ENCODE measurements at regions not wholly inside any gene's neighbourhood (a gene's known extent, or its start where the extent isn't known, plus 50 kb on each side); places are given as distances from the start of the nearest gene placed in this dataset.

DNA sequence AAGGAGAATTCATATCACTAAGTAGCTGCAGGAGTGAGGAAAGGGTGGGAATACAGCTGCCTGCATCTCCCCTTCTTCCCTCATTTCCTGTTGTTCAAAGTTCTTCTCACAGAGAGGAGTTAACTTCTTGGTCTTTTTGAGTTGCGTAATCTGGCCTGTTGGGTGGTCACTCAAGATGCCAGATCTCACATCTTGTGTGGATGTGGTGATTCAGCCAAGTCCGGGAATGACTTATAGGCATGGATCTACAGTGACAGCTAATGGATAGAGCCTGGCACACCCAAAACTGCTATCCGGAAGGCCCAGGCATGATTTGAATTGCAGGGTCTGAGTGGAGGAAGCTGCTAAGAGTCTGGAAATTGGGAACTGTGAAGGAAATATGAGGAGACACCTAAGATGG, 100.2 kb upstream of the SLC35B3 start:
- no peak for DNase-seq

DNA sequence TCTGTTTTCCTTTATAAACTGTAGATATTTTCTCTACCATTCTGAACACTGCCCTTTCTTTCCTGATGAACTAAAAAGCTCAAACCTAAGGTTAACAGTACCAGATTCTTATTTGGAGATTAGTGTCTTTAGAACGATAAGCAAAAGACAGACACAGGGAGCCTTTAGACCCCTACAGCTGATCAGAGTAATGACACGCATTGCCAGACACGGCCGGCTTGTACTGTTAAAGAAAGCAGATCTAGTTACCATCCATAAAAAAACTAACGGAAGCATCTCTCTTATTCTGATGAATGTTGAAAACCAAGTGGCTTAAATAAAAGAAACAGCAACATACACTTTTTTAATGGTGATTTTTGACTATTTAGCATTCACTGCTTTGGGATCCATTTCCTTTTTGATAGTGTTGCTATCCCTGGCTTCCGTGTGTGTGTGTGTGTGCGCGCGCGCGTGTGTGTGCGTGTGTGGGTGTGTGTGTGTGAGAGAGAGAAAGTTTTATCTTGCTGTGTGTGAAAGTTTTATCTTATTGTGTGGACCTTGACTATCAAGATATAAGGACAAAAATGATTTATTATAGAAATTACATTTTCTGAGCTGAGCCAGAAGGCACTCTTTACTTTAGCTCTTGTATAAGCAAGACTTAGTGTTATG, 95.6 kb upstream of the SLC35B3 start:
- no peak for DNase-seq

DNA sequence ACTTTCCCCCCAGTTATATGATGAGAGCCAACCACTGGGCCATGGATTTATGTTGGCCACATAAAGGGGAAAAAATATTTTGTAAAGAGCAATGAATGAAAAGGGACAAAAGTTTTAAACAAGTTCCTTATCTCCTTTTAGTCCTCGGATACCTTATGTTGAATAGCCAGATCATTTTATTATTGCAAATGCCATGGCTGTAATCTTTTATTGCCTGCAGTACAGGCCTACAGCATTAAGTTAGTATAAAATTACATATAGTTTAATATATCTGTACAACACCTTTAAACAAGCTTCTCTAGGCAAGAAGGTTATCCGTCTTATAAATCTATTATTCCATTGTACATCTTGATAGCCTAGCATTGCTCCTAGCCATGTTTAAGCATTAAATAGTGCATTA, 93.9 kb upstream of the SLC35B3 start:
- DNase-seq: no peak

DNA sequence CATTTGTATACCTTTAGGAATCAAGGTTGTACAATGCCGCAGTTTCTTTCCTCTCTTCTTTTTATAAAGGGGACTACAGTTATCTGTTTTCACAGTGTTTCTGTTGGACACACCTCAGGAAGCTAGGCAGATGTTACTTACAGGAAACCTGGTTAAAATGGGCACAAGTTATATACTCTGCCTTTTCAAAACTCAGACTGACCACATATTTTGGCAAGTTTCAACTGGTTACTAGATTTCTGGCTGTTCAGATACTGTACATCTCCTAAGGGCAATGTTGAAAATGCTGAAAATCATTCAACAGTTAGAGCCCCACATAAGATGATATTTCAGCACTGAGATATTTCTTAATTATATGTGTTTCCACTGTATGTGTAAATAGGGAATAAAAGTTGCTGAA, 92.5 kb upstream of the SLC35B3 start:
- DNase-seq: no peak

DNA sequence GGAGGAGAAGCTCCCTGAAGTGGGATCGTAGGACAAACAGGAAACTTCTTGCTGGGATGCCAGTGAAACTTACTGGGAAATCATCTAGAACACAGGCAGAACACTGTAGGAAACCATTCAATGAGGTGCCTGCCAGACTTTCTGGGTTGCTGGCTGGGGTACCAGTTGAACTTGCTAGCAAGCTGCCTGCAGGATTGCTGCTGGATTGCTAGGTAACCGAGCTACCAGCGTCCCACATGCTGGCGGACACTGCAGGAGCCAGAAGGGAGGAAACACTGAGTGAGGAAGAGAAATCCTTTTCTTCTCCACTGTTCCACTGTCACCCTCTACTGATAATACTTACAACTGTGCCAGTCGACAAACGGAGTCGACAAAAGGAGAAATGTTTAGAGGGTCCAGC, 91.3 kb upstream of the SLC35B3 start:
- DNase-seq: no peak

DNA sequence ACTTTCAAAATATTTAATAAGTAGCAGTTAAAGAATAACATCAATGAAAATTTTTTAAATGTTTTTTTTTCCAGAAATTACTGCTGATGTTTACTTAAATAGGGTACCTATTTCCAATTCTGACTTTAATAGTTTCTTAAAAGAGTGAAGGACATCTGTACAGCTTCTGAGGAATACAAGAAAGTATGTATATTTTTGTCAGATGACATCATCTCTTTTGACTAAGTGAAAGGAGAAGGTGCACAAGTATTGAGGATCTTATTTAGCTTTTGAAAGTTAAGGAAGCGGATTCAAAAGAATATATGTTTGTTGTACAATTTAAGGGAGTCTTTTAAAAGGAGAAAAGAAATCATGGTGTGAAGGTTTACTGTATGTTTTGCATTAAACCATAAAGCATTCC, 90.0 kb upstream of the SLC35B3 start:
- no peak for DNase-seq

DNA sequence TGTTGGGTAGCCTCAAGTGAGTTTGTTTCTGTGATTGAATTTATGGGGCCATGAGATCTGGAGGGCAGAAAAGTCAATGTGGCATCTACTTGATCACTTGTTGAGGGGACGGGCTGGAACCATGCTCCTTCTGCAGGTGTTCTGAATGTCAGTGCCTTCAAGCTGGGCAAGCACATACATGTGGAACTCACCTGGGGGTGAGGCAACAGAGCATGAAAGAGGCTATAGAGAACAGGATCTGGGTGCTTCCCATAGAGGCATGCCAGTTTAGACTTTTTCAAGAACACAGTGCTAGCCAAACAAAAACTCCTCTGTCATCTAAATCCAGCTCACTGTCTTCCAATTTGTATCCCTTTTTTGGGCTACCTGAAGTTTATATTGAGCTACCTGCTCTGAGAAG, 77.8 kb upstream of the SLC35B3 start:
- no peak for DNase-seq

DNA sequence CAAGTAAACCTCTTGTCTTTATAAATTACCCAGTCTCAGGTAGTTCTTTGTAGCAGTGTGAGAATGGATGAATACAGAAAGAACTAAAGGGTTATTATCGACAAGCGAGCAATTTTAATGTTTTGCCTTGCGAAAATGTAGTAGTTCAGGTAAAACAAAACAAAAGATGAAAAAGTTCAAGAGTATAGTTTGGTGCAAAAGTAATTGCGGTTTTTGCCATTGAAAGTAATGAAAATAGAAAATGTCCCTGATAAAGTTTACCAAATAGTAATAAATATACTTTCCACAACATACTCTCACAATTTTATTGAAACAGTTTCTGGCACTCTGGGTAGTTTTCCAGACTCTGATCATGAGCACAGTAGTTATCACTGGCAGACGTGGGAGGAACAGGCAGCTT, 71.9 kb upstream of the SLC35B3 start:
- no peak for DNase-seq

DNA sequence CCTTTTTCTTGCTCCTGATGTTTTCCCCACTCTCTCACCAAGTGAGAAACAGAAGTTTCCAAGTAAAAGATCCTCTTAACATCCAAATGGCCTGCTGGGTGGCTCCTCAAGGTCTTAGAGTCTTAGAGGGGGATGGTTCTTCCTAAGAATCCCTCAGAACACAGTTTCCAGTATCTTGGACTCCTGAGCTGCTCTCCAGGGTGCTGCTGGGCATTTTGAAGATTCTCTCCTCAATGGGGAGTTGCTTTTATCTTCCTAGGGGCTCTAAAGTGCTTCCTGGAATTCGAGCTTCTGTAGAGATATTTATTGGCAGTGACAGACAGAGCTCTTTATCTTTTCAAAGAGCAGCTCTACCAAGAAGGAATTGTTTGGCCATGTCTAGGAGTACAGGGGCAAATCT, 70.8 kb upstream of the SLC35B3 start:
- DNase-seq: no peak

DNA sequence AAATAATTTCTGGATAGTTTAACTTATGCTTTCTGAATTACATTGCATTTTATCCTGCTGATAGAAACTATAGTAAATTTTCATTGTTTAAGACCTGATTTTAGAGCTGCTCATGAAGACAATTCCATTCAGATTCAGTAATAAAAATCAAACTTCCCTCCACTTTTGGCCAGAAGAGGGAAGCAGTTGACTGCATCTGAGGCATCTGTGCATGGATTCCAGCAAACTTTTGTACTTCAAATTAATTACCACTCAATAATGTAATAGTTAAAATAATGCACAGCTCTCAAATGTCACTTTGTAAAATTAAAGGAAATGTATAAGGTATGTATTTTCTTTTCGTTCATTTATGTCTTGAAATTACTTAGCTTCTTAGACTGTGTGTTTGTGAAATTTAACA, 64.2 kb upstream of the SLC35B3 start:
- DNase-seq: no peak

DNA sequence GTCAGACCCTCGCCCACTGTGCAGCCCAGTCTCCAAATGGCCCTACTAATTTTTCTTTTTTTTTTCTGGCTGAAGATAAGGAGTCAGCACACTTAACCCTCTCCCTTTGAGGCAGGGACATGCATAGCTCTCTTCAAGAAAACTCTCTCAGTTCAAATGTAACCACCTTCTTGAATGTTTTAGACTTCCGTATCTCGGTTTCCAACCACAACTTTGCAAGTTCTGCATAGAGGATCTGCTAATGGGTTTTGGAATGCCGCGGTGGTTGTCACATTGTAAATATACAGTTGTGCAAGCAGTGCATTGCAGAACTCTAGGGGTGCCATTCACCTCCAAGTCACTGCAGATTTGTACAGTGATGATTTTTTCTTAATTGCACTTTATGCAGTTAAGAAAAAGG, 59.4 kb upstream of the SLC35B3 start:
- DNase-seq: no peak

DNA sequence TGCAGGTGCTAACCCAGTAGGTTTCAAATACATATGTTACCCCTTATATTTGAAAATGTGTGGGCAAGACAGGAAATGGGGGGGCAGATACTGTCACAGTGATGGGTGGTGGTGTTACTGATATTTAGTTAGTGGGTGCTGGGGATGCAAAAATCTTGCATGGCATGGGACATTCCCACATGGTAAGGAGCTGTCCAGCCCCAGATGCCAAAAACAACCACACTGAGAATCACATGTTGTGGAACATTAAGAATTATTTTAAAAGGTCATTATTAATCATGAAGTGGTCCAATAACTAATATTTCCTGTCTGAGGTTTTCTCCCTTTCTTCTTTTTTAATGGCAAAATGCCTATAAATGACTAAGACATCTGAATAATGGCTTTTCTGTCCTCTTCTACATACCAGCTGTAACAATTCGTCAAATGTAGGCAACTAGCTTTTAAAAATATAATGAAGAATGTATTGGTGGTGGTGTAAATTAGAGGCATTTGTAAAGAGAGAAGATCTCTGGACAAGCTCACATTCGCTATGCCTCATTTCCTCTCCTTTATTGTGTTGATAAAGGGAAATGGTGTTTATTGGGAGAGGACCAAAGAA, 57.3 kb upstream of the SLC35B3 start:
- DNase-seq: no peak

All from stimulated activated CD4-positive, alpha-beta T cell treated with anti-CD3 and anti-CD28 coated beads, Interleukin-2, amount 100 ng/mL, for 48 hours (primary cell).